ENCODE measurements at regions not wholly inside any gene's neighbourhood (a gene's known extent, or its start where the extent isn't known, plus 50 kb on each side); places are given as distances from the start of the nearest gene placed in this dataset.

- intact Hi-C loops (cut with DNase I; ENCODE audit: low total_unique reads): no loop called here
Measured at GRCh38 chr10:21145751-21146435, 248.8 kb upstream of the NEBL start.

GRCh38 chr10:21144047-21144446, 246.9 kb upstream of the NEBL start:
- H3K27me3 ChIP-seq: no peaks in the 10 kb centered on the region
- intact Hi-C loops (cut with DNase I; ENCODE audit: low total_unique reads): no loop called here
- no peak overlapping the region for H3K27ac ChIP-seq
- no peaks in the 10 kb centered on the region for H3K9me3 ChIP-seq
- TF ChIP-seq EP300 (IDR thresholded peaks at IDR 0.05): no peak
- TF ChIP-seq POLR2A (IDR thresholded peaks at IDR 0.05): no peak
- no peak overlapping the region for H3K4me3 ChIP-seq
- DNase-seq: no peak
- no peaks in the 10 kb centered on the region for H3K4me1 ChIP-seq
- H3K36me3 ChIP-seq: no peaks in the 10 kb centered on the region
- WGBS, 5 donors: 85 to 93% (median 91%) methylated on average over 3 of the region's 3 CpGs

More at GRCh38 chr10:21145751-21146435, 248.8 kb upstream of the NEBL start:
- no peak for TF ChIP-seq EP300 (IDR thresholded peaks at IDR 0.05)
- TF ChIP-seq POLR2A (IDR thresholded peaks at IDR 0.05): no peak
- TF ChIP-seq CTCF (IDR thresholded peaks at IDR 0.05): no peak
- TF ChIP-seq POLR2AphosphoS5 (IDR thresholded peaks at IDR 0.05): no peak
- WGBS, 5 donors: 65 to 70% (median 67%) methylated on average over 13 of the region's 13 CpGs
- no peak for DNase-seq
- Histone ChIP-seq H3K4me1 (no peaks in the 10 kb centered on the region), H3K27ac (no peak overlapping the region), H3K4me3 (no peak overlapping the region), H3K9me3 (no peaks in the 10 kb centered on the region), H3K27me3 (no peaks in the 10 kb centered on the region), H3K36me3 (no peaks in the 10 kb centered on the region)

- Histone ChIP-seq H3K4me1 (no peaks in the 10 kb centered on the region), H3K27me3 (no peaks in the 10 kb centered on the region), H3K4me3 (no peak overlapping the region), H3K36me3 (no peaks in the 10 kb centered on the region), H3K9me3 (no peaks in the 10 kb centered on the region), H3K27ac (no peak overlapping the region)
- intact Hi-C loops (cut with DNase I; ENCODE audit: low total_unique reads): no loop called here
- 75 to 91% (median 84%) methylated on average over 2 of the region's 2 CpGs for WGBS, 5 donors
- DNase-seq: no peak
- TF ChIP-seq POLR2A (IDR thresholded peaks at IDR 0.05) (no peak), EP300 (IDR thresholded peaks at IDR 0.05) (no peak), POLR2AphosphoS5 (IDR thresholded peaks at IDR 0.05) (no peak), CTCF (IDR thresholded peaks at IDR 0.05) (no peak)
Measured at GRCh38 chr10:21141946-21142492, 244.9 kb upstream of the NEBL start.

GRCh38 chr10:21138769-21139340, 241.7 kb upstream of the NEBL start:
- no peak overlapping the region for H3K4me3 ChIP-seq

More at GRCh38 chr10:21138769-21139340, 241.7 kb upstream of the NEBL start:
- no peak for TF ChIP-seq CTCF (IDR thresholded peaks at IDR 0.05)
- no peak for TF ChIP-seq POLR2AphosphoS5 (IDR thresholded peaks at IDR 0.05)
- TF ChIP-seq EP300 (IDR thresholded peaks at IDR 0.05): no peak
- no peak for TF ChIP-seq POLR2A (IDR thresholded peaks at IDR 0.05)
- intact Hi-C loops (cut with DNase I; ENCODE audit: low total_unique reads): no loop called here
- H3K4me1 ChIP-seq: peaks cover 0 to 8% (median 0%) of the 10 kb centered on the region in 4 donors
- H3K27ac ChIP-seq: no peak overlapping the region
- no peaks in the 10 kb centered on the region for H3K27me3 ChIP-seq
- no peaks in the 10 kb centered on the region for H3K9me3 ChIP-seq
- 57 to 73% (median 66%) methylated on average over 6 of the region's 6 CpGs for WGBS, 5 donors
- peak in 1 of 2 donors; percentile 23 for DNase-seq
- no peaks in the 10 kb centered on the region for H3K36me3 ChIP-seq

Measured in stomach (tissue), 8 donors.